ENCODE measurements at regions not wholly inside any gene's neighbourhood (a gene's known extent, or its start where the extent isn't known, plus 50 kb on each side); places are given as distances from the start of the nearest gene placed in this dataset.

GRCh38 chr2:133777574-133777960 is 209.3 kb upstream of the NCKAP5 start:
- no peak for TF ChIP-seq CTCF (IDR thresholded peaks at IDR 0.05; ENCODE audit: low read depth, low read length)
- H3K4me3 ChIP-seq (ENCODE audit: low read depth, low read length) = no peak overlapping the region

DNA sequence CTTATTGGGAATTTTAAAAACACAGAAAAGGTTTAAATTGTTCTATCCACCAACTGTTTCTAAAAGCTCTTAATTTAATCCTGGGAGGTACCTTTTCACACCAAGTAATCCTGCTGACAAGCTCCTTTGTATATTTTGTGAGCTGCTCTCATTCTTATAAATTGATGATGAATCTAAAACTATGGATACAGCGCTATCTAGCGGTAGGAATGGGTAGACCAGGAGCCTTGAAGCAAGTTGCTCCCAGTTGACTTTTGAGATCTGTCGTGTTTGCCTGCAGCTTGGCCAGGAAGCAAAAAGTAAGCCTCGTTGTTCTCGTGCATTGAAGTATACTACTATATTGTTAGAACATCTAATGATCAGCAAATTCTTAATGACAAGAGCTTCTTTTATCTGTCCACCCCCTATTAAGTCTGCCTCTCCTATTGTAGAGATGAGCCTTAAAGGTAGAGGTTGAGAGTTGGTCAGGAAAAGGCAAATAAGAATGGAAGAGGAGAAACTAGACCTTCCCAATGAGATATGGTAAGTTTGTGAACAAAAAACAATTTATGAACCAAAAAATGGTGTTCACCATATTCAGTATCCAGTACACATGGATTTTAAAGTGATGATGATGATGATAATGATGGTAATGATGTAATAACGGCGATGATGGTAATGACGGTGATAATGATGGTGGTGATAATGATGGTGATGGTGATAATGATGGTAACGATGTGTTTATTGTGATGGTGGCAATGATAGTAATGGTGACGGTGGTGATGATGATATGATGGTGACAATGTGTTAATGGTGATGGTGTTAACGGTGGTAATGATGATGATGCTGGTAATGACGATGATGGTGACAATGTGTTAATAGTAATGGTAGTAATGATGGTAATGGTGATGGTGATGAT is 212.1 kb upstream of the NCKAP5 start:
- TF ChIP-seq CTCF (IDR thresholded peaks at IDR 0.05; ENCODE audit: low read depth, low read length) = peak; percentile 77
- H3K4me3 ChIP-seq (ENCODE audit: low read depth, low read length) = no peak overlapping the region

DNA sequence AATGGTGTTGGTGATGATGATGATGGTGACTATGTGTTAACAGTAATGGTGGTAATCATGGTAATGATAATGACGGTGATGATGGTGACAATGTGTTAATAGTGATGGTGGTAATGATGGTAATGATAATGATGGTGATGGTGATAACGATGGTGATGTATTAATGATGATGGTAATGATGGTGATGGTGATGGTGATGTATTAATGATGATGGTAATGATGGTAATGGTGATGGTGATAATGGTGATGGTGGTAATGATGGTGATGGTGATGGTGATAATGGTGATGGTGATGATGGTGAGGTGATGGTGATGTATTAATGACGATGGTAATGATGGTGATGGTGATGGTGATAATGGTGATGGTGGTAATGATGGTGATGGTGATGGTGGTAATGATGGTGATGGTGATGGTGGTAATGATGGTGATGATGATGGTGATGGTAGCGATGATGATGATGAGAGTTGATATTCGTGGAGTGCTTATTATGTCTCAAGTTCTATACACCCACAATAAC is 212.8 kb upstream of the NCKAP5 start:
- TF ChIP-seq CTCF (IDR thresholded peaks at IDR 0.05; ENCODE audit: low read depth, low read length) = no peak
- no peak overlapping the region for H3K4me3 ChIP-seq (ENCODE audit: low read depth, low read length)

- no peak for TF ChIP-seq CTCF (IDR thresholded peaks at IDR 0.05; ENCODE audit: low read depth, low read length)
- no peak overlapping the region for H3K4me3 ChIP-seq (ENCODE audit: low read depth, low read length)
Observed at GRCh38 chr2:133787207-133787606, 218.9 kb upstream of the NCKAP5 start.

- no peak for TF ChIP-seq CTCF (IDR thresholded peaks at IDR 0.05; ENCODE audit: low read depth, low read length)
- H3K4me3 ChIP-seq (ENCODE audit: low read depth, low read length) = no peak overlapping the region
Observed at GRCh38 chr2:133787651-133788050, 219.4 kb upstream of the NCKAP5 start.

DNA sequence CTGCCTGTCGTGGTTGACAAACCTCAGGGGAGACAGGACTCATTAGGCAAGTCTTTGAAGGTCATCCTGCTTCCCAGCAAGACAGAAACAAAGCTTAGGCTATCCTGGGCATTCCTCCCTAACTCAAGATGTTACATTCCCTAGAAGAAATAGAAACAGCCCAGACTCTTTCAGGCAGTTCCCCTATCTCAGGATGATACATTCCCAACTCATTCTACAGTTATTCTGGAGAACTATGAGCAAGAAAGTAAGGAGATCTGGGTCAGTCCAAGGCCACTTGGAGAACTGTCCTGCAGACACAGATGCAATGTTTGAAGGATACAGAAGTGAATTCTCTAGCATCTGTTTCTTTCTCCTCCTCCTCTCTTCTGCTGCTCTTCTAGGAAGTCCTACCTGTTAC is 220.1 kb upstream of the NCKAP5 start:
- no peak overlapping the region for H3K4me3 ChIP-seq (ENCODE audit: low read depth, low read length)
- TF ChIP-seq CTCF (IDR thresholded peaks at IDR 0.05; ENCODE audit: low read depth, low read length) = no peak

DNA sequence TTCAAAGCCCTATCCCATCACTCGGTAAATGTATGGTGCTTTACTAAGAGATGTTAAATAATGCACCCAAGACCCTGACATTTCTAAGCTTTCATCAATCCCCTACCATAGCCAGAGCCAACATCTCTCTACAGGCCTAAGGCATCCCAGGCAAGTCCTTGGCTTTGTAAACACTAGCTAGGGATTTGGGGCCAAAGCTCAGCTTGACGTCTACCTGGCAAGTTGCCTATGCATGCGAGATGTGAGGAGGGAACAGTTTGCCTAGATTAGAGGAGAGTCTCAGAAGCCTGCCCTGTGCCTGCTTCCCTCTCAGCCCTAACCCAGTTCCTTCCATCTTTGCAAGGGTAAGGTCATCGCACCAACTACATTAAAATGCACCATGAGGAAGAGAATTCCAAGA is 221.5 kb upstream of the NCKAP5 start:
- TF ChIP-seq CTCF (IDR thresholded peaks at IDR 0.05; ENCODE audit: low read depth, low read length) = no peak
- H3K4me3 ChIP-seq (ENCODE audit: low read depth, low read length) = no peak overlapping the region
